DMS79 (cell line): ENCODE measurements at regions not wholly inside any gene's neighbourhood (a gene's known extent, or its start where the extent isn't known, plus 50 kb on each side); places are given as distances from the start of the nearest gene placed in this dataset.

ENCODE experiments used
- DNase-seq: peaks from one replicate; lab custom pipeline; 2025; lab: John Stamatoyannopoulos, UW

DNA sequence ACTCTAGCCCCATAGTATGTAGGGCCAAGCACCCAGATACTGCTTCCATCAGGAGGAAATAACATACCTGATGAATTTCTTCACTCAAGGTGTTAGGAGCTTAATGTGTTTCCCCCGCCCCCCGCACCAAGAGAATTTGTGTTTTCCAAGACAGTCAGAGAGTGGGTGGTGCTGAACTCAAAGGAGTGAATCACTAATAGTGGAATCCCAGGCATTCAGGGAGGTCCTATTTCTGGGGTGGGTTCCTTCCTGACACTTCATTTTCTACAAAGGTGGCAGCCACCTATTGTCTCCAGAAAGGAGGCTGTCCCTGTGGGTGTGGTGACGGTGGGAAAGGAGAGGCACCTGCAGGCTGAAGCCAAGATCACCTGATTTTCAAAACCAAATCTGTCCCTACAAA is 50.8 kb upstream of the ELF5 start:
- no peak for DNase-seq

DNA sequence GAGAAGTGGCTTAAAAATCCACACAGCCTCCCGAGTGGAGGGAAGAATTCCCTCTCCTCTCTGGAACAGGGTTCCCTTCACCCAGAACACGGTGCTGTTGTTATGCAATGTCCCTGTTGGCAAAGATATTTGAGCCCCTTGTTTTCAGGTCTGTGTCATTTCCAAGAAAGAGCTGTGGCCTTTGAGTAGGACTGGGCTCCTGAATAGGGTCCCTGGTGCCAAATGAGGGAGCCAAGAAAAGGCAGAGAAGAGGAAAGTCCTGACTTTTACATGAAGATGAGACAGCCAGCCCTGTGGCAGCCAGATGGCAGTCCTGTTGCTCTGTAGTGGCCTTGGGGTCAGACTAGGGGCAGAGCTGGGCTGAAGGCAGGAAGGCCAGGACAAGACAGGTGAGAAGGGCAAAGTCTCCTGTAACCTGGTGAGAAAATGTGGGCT is 51.2 kb upstream of the ELF5 start:
- no peak for DNase-seq

DNA sequence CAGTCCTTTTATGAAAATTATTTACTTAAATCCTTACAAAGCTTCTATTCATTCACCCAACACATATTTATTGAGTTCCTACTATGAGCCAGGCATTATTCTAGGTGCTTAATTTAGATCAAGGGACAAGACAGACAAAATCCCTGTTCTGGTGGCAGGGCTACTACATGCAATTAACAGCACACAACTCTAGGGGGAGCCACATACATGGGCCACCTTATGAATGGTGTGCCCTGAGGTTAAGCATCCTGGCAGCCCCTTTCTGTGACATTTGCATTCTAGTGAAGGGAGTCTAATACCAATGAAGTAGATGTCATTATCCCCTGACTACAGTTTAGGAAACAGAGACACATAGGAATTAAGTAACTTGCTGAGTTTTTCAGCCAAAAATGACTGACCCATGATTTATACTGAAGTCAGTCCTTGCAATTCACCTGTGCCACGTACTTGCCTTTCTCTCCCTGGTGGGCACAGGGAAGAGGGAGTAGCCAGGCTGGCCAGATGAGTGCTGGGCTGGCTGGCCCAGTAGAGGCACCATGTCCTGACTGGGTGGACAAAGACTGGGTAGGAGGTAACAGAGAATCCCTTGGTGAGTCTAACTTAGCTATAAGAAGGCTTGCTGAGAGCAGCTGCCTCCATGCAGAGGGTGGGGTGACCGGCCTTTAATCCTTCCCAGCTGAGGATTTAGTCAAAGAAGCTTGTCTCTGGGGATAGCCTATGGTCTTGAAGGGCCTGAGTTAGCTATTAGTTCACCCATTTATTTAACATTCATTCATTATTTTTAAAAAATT is 52.0 kb upstream of the ELF5 start:
- DNase-seq = no peak

DNA sequence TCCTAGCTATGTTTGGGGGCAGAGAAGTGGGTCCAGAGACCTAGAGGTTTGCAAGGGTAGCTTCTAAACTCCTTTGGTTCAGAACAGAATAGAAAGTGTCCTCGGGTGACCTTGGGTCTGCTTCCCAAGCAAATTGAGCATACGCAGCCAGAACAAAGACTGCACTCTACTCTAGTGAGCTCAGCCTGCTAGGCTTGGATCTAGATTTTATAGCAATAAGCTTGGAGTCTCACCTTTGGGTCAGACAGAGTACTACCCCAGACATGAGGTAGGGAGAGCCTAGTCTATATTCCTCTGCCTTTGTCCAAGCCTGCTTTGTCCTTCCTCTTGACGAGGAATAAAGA is 52.6 kb upstream of the ELF5 start:
- no peak for DNase-seq

DNA sequence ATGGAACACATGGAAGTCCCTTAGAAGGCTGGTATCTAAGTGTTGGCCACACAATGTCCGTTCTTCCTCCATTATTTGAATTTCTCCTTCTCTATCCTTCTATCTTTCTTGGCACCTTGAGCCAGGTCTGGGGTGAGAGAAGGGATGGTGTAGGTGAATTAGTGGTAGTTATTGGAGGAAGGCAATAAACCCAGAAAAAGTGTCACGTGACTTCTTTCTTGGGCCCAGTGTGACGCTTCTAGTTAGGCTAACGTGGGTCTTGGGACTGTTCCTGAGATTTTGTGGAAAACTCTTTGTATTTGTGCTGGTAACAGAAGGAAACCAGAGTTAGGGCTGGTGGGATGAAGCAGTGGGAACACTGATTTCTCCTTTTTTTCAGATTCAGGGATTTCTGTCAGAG is 53.1 kb upstream of the ELF5 start:
- DNase-seq = no peak

DNA sequence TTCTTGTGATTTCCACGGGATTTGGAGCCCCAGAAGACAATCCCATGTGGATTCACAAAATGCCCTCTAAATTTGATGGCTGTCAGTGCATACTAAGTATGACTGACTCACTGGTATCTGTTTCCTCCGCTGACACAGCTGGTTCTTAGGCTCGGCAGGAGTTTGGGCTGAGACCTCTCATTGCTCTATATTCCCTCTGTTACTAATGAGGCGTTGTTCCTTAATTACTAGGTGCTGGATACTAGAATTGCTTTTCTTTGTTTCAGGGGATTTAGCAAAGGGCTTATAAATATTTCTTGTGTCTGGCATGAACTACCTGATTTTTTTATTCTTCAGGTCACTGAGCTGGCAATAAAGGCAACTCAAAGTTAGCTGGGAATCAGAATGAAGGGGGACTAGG is 53.2 kb upstream of the EHF start:
- DNase-seq = no peak

DNA sequence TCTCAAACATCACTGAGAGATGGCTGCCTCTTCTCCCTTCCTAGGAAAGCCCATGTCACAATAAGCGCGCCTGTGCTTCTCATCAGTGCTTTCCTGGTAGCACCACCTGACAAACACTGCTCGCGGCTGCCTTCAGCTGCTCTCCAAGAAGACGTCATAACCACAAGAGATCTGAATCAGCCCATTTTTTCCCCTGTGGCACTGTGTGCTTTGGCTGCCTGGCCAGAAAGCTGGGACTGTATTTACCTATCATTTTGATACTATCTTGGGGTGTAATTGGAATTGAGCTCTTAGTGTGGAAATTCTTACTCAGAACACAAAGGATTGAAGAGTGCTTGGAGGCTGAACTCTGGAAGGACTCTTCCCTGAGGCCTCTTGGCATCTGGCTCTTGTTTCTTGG is 50.3 kb upstream of the EHF start:
- DNase-seq = peak; percentile 42
